CD14-positive monocyte (primary cell): ENCODE measurements at regions not wholly inside any gene's neighbourhood (a gene's known extent, or its start where the extent isn't known, plus 50 kb on each side); places are given as distances from the start of the nearest gene placed in this dataset.

Experiments used
- DNase-seq, 3 donors: peaks; one replicate each; pipeline ENCODE4 v3.0.0-alpha.2; 2011 to 2022
- H2AFZ ChIP-seq: 2 replicates; pipeline ENCODE4 v1.6.0; 2012; ENCODE audit warnings: mild to moderate bottlenecking, low read depth, low read length, inconsistent platforms; ENCODE audit not compliant: insufficient read depth, poor library complexity, severe bottlenecking
- H3K27ac ChIP-seq, 2 donors: 1 replicate in 1 of 2; 2 replicates in 1 of 2; pipeline ENCODE4 v1.5.1; 2012 to 2013; ENCODE audit warnings: low read length in 2 of 2, control low read depth in 1 of 2, inconsistent platforms in 1 of 2, low read depth in 1 of 2, mild to moderate bottlenecking in 1 of 2
- H3K27me3 ChIP-seq, 2 donors: one replicate each; pipeline versions ENCODE4 v1.6.0 to v1.6.1; 2011 to 2013; ENCODE audit warnings: low read length in 2 of 2; ENCODE audit not compliant: control insufficient read depth in 2 of 2, insufficient read depth in 2 of 2
- H3K36me3 ChIP-seq, 2 donors: replicated peaks in 1 of 2; 1 replicate in 1 of 2; 2 replicates in 1 of 2; pipeline versions ENCODE4 v1.5.1 to v1.6.1; 2012 to 2013; ENCODE audit warnings: low read length in 2 of 2, control low read depth in 1 of 2, inconsistent platforms in 1 of 2, mild to moderate bottlenecking in 1 of 2; ENCODE audit not compliant: insufficient read depth in 2 of 2, control insufficient read depth in 1 of 2
- H3K4me1 ChIP-seq, 2 donors: 1 replicate in 1 of 2; 2 replicates in 1 of 2; pipeline versions ENCODE4 v1.5.1 to v1.6.1; 2012 to 2013; ENCODE audit warnings: low read length in 2 of 2, control low read depth in 1 of 2, inconsistent platforms in 1 of 2, mild to moderate bottlenecking in 1 of 2, moderate library complexity in 1 of 2; ENCODE audit not compliant: insufficient read depth in 2 of 2, control insufficient read depth in 1 of 2
- H3K4me2 ChIP-seq: replicated peaks from 2 replicates; pipeline ENCODE3; 2012; ENCODE audit warnings: low read length, moderate library complexity, mild to moderate bottlenecking; ENCODE audit not compliant: poor library complexity, severe bottlenecking; ENCODE audit errors: extremely low read depth
- H3K4me3 ChIP-seq, 3 experiments: fragments of 200-600 bp in 1 of 3; sonication (generic) in 1 of 3; replicated peaks in 1 of 3; 1 replicate in 2 of 3; 2 replicates in 1 of 3; pipeline ENCODE4 v1.5.1; 2011 to 2013; ENCODE audit warnings: low read length in 3 of 3, mild to moderate bottlenecking in 3 of 3, control low read depth in 2 of 3, low read depth in 2 of 3, inconsistent platforms in 1 of 3, moderate library complexity in 1 of 3
- H3K79me2 ChIP-seq: 2 replicates; pipeline ENCODE4 v1.6.0; 2012; ENCODE audit warnings: mild to moderate bottlenecking, control low read depth, inconsistent platforms, low read length, moderate library complexity; ENCODE audit not compliant: insufficient read depth
- H3K9ac ChIP-seq: 2 replicates; pipeline ENCODE4 v1.6.0; 2017; ENCODE audit warnings: low read length, mild to moderate bottlenecking; ENCODE audit not compliant: insufficient read depth, poor library complexity, severe bottlenecking
- H3K9me3 ChIP-seq, 2 donors: replicated peaks in 1 of 2; 1 replicate in 1 of 2; 2 replicates in 1 of 2; pipeline versions ENCODE4 v1.5.1 to v1.6.1; 2012 to 2013; ENCODE audit warnings: low read length in 2 of 2, control low read depth in 1 of 2; ENCODE audit not compliant: control insufficient read depth in 1 of 2, insufficient read depth in 1 of 2
- H4K20me1 ChIP-seq: 2 replicates; pipeline ENCODE4 v1.6.0; 2012; ENCODE audit warnings: mild to moderate bottlenecking, low read length, control low read depth, moderate library complexity; ENCODE audit not compliant: insufficient read depth
- H3K27ac Mint-ChIP-seq, 7 donors: one replicate each; pipeline ENCODE4 v1.8.0; 2020; ENCODE audit warnings: mild to moderate bottlenecking in 7 of 7, mixed read lengths in 7 of 7, moderate library complexity in 6 of 7, inconsistent platforms in 2 of 7
- H3K27me3 Mint-ChIP-seq, 3 donors: one replicate each; pipeline ENCODE4 v1.8.0; 2021 to 2022; ENCODE audit warnings: low read depth in 3 of 3, mild to moderate bottlenecking in 3 of 3, mixed read lengths in 3 of 3, moderate library complexity in 3 of 3, inconsistent platforms in 1 of 3
- H3K36me3 Mint-ChIP-seq, 2 donors: one replicate each; pipeline ENCODE4 v1.8.0; 2020; ENCODE audit warnings: mixed read lengths in 2 of 2, inconsistent platforms in 1 of 2, mild to moderate bottlenecking in 1 of 2
- H3K4me1 Mint-ChIP-seq: one replicate; pipeline ENCODE4 v1.8.0; 2020; ENCODE audit warnings: mild to moderate bottlenecking, mixed read lengths
- H3K4me3 Mint-ChIP-seq, 2 donors: one replicate each; pipeline ENCODE4 v1.8.0; 2020; ENCODE audit warnings: mild to moderate bottlenecking in 2 of 2, mixed read lengths in 2 of 2, moderate library complexity in 1 of 2
- H3K9me3 Mint-ChIP-seq, 7 donors: one replicate each; pipeline ENCODE4 v1.8.0; 2020 to 2022; ENCODE audit warnings: mixed read lengths in 7 of 7, mild to moderate bottlenecking in 6 of 7, moderate library complexity in 6 of 7, inconsistent platforms in 2 of 7
- CTCF ChIP-seq: fragments of 200-600 bp; IDR thresholded peaks from one replicate; pipeline ENCODE4 v1.8.0; 2022; ENCODE audit warnings: antibody characterized with exemption, mild to moderate bottlenecking
- WGBS: methylation state at CpG from one replicate; pipeline ENCODE4 v1.1.5; 2013; ENCODE audit warnings: missing lambda C conversion rate; ENCODE audit not compliant: insufficient coverage; 5-methylcytosine and 5-hydroxymethylcytosine counted together
- intact Hi-C, 2 donors: fragments of 100-400 bp; cut with micrococcal nuclease; formaldehyde crosslinking; loops; one replicate each; pipeline versions ENCODE4 v1.15.0 to v1.15.1; 2023

- Histone ChIP-seq H3K79me2 (no peaks in the 10 kb centered on the region), H2AFZ (no peak overlapping the region), H3K4me2 (no peak overlapping the region), H3K4me1 (no peaks in the 10 kb centered on the region), H3K4me3 (no peak overlapping the region), H3K27ac (no peak overlapping the region), H3K36me3 (no peaks in the 10 kb centered on the region), H4K20me1 (no peaks in the 10 kb centered on the region), H3K9me3 (no peaks in the 10 kb centered on the region), H3K27me3 (peaks cover 0 to 2% of the 10 kb centered on the region in 2 donors), H3K9ac (no peak overlapping the region)
- no peak for TF ChIP-seq CTCF
- H3K4me1 Mint-ChIP-seq = peaks cover 6% of the 10 kb centered on the region
- peaks cover 6 to 21% (median 7%) of the 10 kb centered on the region in 3 donors for H3K27me3 Mint-ChIP-seq
- no peak overlapping the region for H3K27ac Mint-ChIP-seq
- peaks cover 0 to 3% (median 0%) of the 10 kb centered on the region in 7 donors for H3K9me3 Mint-ChIP-seq
- no peak for DNase-seq
- intact Hi-C loops = loop anchor here in 1 of 2 donors (10.0 kb wide), 1 partner anchor 47 kb away; no protein-coding TSS in a partner anchor
- 89% methylated on average over 12 of the region's 22 CpGs for WGBS
- H3K4me3 Mint-ChIP-seq = no peak overlapping the region
- no peaks in the 10 kb centered on the region for H3K36me3 Mint-ChIP-seq
Measured at GRCh38 chr4:184951668-184952160, 66.6 kb upstream of the HELT start.

- TF ChIP-seq CTCF = no peak
- Histone ChIP-seq H3K4me1 (no peaks in the 10 kb centered on the region), H4K20me1 (no peaks in the 10 kb centered on the region), H3K4me2 (no peak overlapping the region), H3K27ac (no peak overlapping the region), H3K79me2 (no peaks in the 10 kb centered on the region), H3K36me3 (no peaks in the 10 kb centered on the region), H2AFZ (no peak overlapping the region), H3K4me3 (no peak overlapping the region), H3K9ac (no peak overlapping the region), H3K9me3 (no peaks in the 10 kb centered on the region), H3K27me3 (peaks cover 0 to 2% of the 10 kb centered on the region in 2 donors)
- intact Hi-C loops = loop anchor here in 1 of 2 donors (10.0 kb wide), 1 partner anchor 48 kb away; no protein-coding TSS in a partner anchor
- peaks cover 0 to 3% (median 0%) of the 10 kb centered on the region in 7 donors for H3K9me3 Mint-ChIP-seq
- no peak overlapping the region for H3K27ac Mint-ChIP-seq
- peaks cover 6% of the 10 kb centered on the region for H3K4me1 Mint-ChIP-seq
- no peaks in the 10 kb centered on the region for H3K36me3 Mint-ChIP-seq
- peaks cover 5 to 20% (median 9%) of the 10 kb centered on the region in 3 donors for H3K27me3 Mint-ChIP-seq
- DNase-seq = no peak
- no peak overlapping the region for H3K4me3 Mint-ChIP-seq
- WGBS = 100% methylated on average over 3 of the region's 6 CpGs
Measured at GRCh38 chr4:184952522-184952921, 65.8 kb upstream of the HELT start.
